Endothelial cell of umbilical vein (primary cell): ENCODE measurements at regions not wholly inside any gene's neighbourhood (a gene's known extent, or its start where the extent isn't known, plus 50 kb on each side); places are given as distances from the start of the nearest gene placed in this dataset.

Experiments used
- BruUV-seq: library from RNA; stranded (reverse); fragments of 400-500 nt; replicated peaks from 2 replicates; lab custom pipeline; 2021; lab: Mats Ljungman, UMichigan
- CTCF ChIA-PET: fragments of 300-600, 350-600 bp; sonication (Branson Sonifier 250); formaldehyde crosslinking; loops from one replicate; lab custom pipeline; 2021; ENCODE audit warnings: antibody characterized with exemption, inconsistent platforms; lab: Charles Lee
- POLR2A ChIA-PET: fragments of 300-600, 350-600 bp; sonication (Branson Sonifier 250); formaldehyde crosslinking; loops from one replicate; lab custom pipeline; 2021; ENCODE audit warnings: antibody characterized with exemption, inconsistent platforms; lab: Charles Lee
- DNase-seq: peaks from one replicate; pipeline ENCODE4 v3.0.0-alpha.2; 2011; ENCODE audit warnings: low read depth, low spot score
- FAIRE-seq: peaks from 2 replicates; lab custom pipeline; 2011; peaks lifted over from hg19 to GRCh38; lab: Jason Lieb, UNC
- H2AFZ ChIP-seq: 2 replicates; pipeline ENCODE4 v1.6.0; 2012; ENCODE audit warnings: low read depth, low read length, control low read depth, inconsistent platforms
- H3K27ac ChIP-seq: 2 replicates; pipeline ENCODE4 v1.5.1; 2011; ENCODE audit warnings: low read depth, mild to moderate bottlenecking, control low read depth, low read length, moderate library complexity; ENCODE audit not compliant: insufficient read depth
- H3K27me3 ChIP-seq, 2 experiments: 2 replicates each; pipeline versions ENCODE4 v1.6.0 to v1.6.1; 2011; ENCODE audit warnings: low read length in 2 of 2, mixed read lengths in 1 of 2; ENCODE audit not compliant: control insufficient read depth in 2 of 2, insufficient read depth in 2 of 2
- H3K36me3 ChIP-seq, 2 experiments: 2 replicates in 1 of 2; 3 replicates in 1 of 2; pipeline ENCODE4 v1.5.1; 2011; ENCODE audit warnings: low read length in 2 of 2, mild to moderate bottlenecking in 1 of 2, moderate library complexity in 1 of 2; ENCODE audit not compliant: control insufficient read depth in 2 of 2, insufficient read depth in 2 of 2; ENCODE audit errors: extremely low read depth in 1 of 2
- H3K4me1 ChIP-seq: 3 replicates; pipeline ENCODE4 v1.5.1; 2011; ENCODE audit warnings: mild to moderate bottlenecking, low read length; ENCODE audit not compliant: control insufficient read depth, insufficient read depth; ENCODE audit errors: extremely low read depth
- H3K4me2 ChIP-seq: 2 replicates; pipeline ENCODE4 v1.6.1; 2011; ENCODE audit warnings: low read length, control low read depth, mixed read lengths; ENCODE audit not compliant: insufficient read depth
- H3K4me3 ChIP-seq, 3 experiments: fragments of 200-600 bp in 1 of 3; sonication (generic), shearing (Covaris generic) in 1 of 3; replicated peaks in 1 of 3; 2 replicates each; pipeline ENCODE4 v1.5.1; 2011 to 2016; ENCODE audit warnings: control low read depth in 3 of 3, low read length in 3 of 3, mild to moderate bottlenecking in 2 of 3, inconsistent platforms in 1 of 3, low read depth in 1 of 3, moderate library complexity in 1 of 3; ENCODE audit not compliant: insufficient read depth in 1 of 3
- H3K79me2 ChIP-seq: 2 replicates; pipeline ENCODE4 v1.6.0; 2012; ENCODE audit warnings: low read length, inconsistent platforms; ENCODE audit not compliant: control insufficient read depth, insufficient read depth
- H3K9ac ChIP-seq: replicated peaks from 2 replicates; pipeline ENCODE3; 2011; ENCODE audit warnings: low read length, control low read depth; ENCODE audit not compliant: insufficient read depth; ENCODE audit errors: extremely low read depth
- H3K9me1 ChIP-seq: replicated peaks from 3 replicates; pipeline ENCODE4 v1.6.0; 2011; ENCODE audit warnings: mild to moderate bottlenecking, low read length; ENCODE audit not compliant: control insufficient read depth, insufficient read depth; ENCODE audit errors: extremely low read depth
- H3K9me3 ChIP-seq: replicated peaks from 2 replicates; pipeline ENCODE4 v1.5.1; 2012; ENCODE audit warnings: low read length, inconsistent platforms; ENCODE audit not compliant: control insufficient read depth, insufficient read depth
- H4K20me1 ChIP-seq: replicated peaks from 2 replicates; pipeline ENCODE3; 2011; ENCODE audit warnings: mild to moderate bottlenecking, low read length; ENCODE audit not compliant: control insufficient read depth, insufficient read depth; ENCODE audit errors: extremely low read depth
- CTCF ChIP-seq, 2 donors: IDR thresholded peaks; 1 replicate in 1 of 2; 2 replicates in 1 of 2; pipeline ENCODE4 v1.5.1; 2011; ENCODE audit warnings: low read length in 2 of 2, mild to moderate bottlenecking in 2 of 2, moderate library complexity in 2 of 2, control low read depth in 1 of 2, inconsistent platforms in 1 of 2, low read depth in 1 of 2; ENCODE audit not compliant: insufficient read depth in 1 of 2; ENCODE audit errors: extremely low read depth in 1 of 2
- EZH2 ChIP-seq: IDR thresholded peaks from 2 replicates; pipeline ENCODE4 v1.6.1; 2012; ENCODE audit warnings: borderline replicate concordance, low read depth, mild to moderate bottlenecking, moderate library complexity, low read length, inconsistent platforms; ENCODE audit not compliant: severe bottlenecking
- FOS ChIP-seq: IDR thresholded peaks from 2 replicates; pipeline ENCODE4 v1.6.1; 2011; ENCODE audit warnings: mild to moderate bottlenecking, low read length, moderate library complexity, borderline replicate concordance; ENCODE audit not compliant: insufficient read depth
- GATA2 ChIP-seq: IDR thresholded peaks from 2 replicates; pipeline ENCODE4 v1.7.0; 2011; ENCODE audit warnings: low read depth, mild to moderate bottlenecking, moderate library complexity, mixed read lengths, low read length; ENCODE audit not compliant: insufficient read length, insufficient read depth
- JUN ChIP-seq: IDR thresholded peaks from 2 replicates; pipeline ENCODE4 v1.6.1; 2011; ENCODE audit warnings: borderline replicate concordance, low read depth; ENCODE audit not compliant: insufficient read length, insufficient read depth
- MAX ChIP-seq: IDR thresholded peaks from 2 replicates; pipeline ENCODE4 v1.6.1; 2011; ENCODE audit not compliant: insufficient read depth, insufficient read length
- MYC ChIP-seq: IDR thresholded peaks from one replicate; pipeline ENCODE4 v1.6.1; 2011; ENCODE audit warnings: mild to moderate bottlenecking, low read depth, low read length
- POLR2A ChIP-seq: IDR thresholded peaks from 2 replicates; pipeline ENCODE4 v1.6.1; 2012; ENCODE audit warnings: low read depth, mild to moderate bottlenecking, control low read depth, low read length
- POLR2AphosphoS5 ChIP-seq: IDR thresholded peaks from 2 replicates; pipeline ENCODE4 v1.6.1; 2012; ENCODE audit warnings: low read depth, mild to moderate bottlenecking, control low read depth, low read length, moderate library complexity; ENCODE audit not compliant: insufficient read depth
- dilution Hi-C: fragments of 300-500 bp; cut with MboI; formaldehyde crosslinking; loops from one replicate; pipeline ENCODE4 v1.15.0; 2019; ENCODE audit warnings: low sequenced_read_pairs; ENCODE audit not compliant: extremely low pct_ligation_motif_present
- intact Hi-C: fragments of 100-400 bp; cut with micrococcal nuclease; formaldehyde crosslinking; loops from one replicate; pipeline ENCODE4 v1.10.0; 2022

DNA sequence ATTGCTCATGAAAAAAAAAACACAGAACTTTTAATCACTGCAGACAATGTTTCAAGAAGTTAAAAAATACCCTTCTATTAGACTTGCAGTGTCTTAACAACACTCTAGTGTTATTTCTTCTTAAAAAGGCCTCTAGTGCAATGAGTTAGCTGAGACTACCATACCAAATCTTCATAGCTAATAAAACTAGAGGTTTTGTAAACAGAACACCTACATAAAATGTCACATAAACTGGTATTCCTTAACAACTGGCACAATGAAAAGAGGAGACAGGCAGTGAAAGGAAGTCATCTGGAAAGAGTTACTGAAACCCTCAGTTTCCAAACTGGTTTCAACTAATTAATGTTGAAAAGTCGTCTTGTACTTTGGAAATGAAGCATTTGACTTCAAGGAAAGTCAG, 394.2 kb upstream of the PMFBP1 start:
- H3K27me3 ChIP-seq, result no peaks in the 10 kb centered on the region
- no TSS peak for BruUV-seq
- H3K27ac ChIP-seq, result no peak overlapping the region
- dilution Hi-C loops (no loop called here), intact Hi-C loops (no loop called here)
- H3K79me2 ChIP-seq, result no peaks in the 10 kb centered on the region
- no peak overlapping the region for H2AFZ ChIP-seq
- no peaks in the 10 kb centered on the region for H3K9me1 ChIP-seq
- TF ChIP-seq MYC (no peak), GATA2 (no peak), EZH2 (no peak), MAX (no peak), FOS (no peak), POLR2AphosphoS5 (no peak), CTCF (IDR thresholded peaks at IDR 0.05; ENCODE audit: extremely low read depth in 1 of 2, insufficient read depth in 1 of 2, low read depth in 1 of 2, low read length in 2 of 2) (no peak), JUN (no peak), POLR2A (no peak)
- no peaks in the 10 kb centered on the region for H3K9me3 ChIP-seq
- no peaks in the 10 kb centered on the region for H3K4me1 ChIP-seq
- no peak overlapping the region for H3K4me3 ChIP-seq
- FAIRE-seq (no peak), DNase-seq (no peak)
- no peaks in the 10 kb centered on the region for H4K20me1 ChIP-seq
- POLR2A ChIA-PET, result no interaction called here
- H3K9ac ChIP-seq, result no peak overlapping the region
- no peak overlapping the region for H3K4me2 ChIP-seq
- CTCF ChIA-PET, result no interaction called here
- H3K36me3 ChIP-seq, result no peaks in the 10 kb centered on the region
